ENCODE measurements at regions not wholly inside any gene's neighbourhood (a gene's known extent, or its start where the extent isn't known, plus 50 kb on each side); places are given as distances from the start of the nearest gene placed in this dataset.

GRCh38 chr1:213569816-213570150, 418.0 kb upstream of the PROX1 start:
- TF ChIP-seq CTCF (IDR thresholded peaks at IDR 0.05; ENCODE audit: low read length) (no peak), EZH2 (IDR thresholded peaks at IDR 0.05; ENCODE audit: borderline replicate concordance, low read length) (no peak)

Measured in OCI-LY1 (cell line).